K562 (cell line): ENCODE measurements at regions not wholly inside any gene's neighbourhood (a gene's known extent, or its start where the extent isn't known, plus 50 kb on each side); places are given as distances from the start of the nearest gene placed in this dataset.

Experiments used
- ATAC-seq: fragments of 200-7000 bp; cut with Tn5 transposase; 3 replicates; pipeline ENCODE4 v1.9.1; 2020; ENCODE audit warnings: moderate library complexity
- BruUV-seq: library from RNA; stranded (reverse); fragments of 400-500 nt; replicated peaks from 2 replicates; lab custom pipeline; 2021; lab: Mats Ljungman, UMichigan
- CTCF ChIA-PET: fragments of 300-600 bp; formaldehyde crosslinking; extraction: SDS; loops from one replicate; lab custom pipeline; 2021; ENCODE audit warnings: low intra/inter-chr PET ratio; lab: Yijun Ruan, JAX
- POLR2A ChIA-PET: fragments of 300-600, 350-650 bp; sonication (Branson Sonifier 250); formaldehyde crosslinking; extraction: SDS; loops from one replicate; lab custom pipeline; 2021; ENCODE audit warnings: antibody characterized with exemption, inconsistent platforms; lab: Yijun Ruan, JAX
- DNase-seq, 4 experiments: peaks; one replicate each; pipeline versions ENCODE4 v3.0.0 to v3.0.0-alpha.2; 2011 to 2018; ENCODE audit warnings: low spot score in 3 of 4, mixed read lengths in 3 of 4; ENCODE audit errors: extremely low read depth in 1 of 4
- FAIRE-seq: peaks from 2 replicates; lab custom pipeline; 2011; peaks lifted over from hg19 to GRCh38; lab: Jason Lieb, UNC
- H2AFZ ChIP-seq: 2 replicates; pipeline ENCODE4 v1.6.0; 2011; ENCODE audit warnings: low read depth, low read length, control low read depth, inconsistent platforms
- H3K27ac ChIP-seq: fragments of 200-600 bp; 3 replicates; pipeline ENCODE4 v1.8.0; 2011; ENCODE audit warnings: low read depth, mild to moderate bottlenecking, control low read depth, inconsistent platforms, low read length, moderate library complexity, mixed read lengths; ENCODE audit errors: extremely low read depth
- H3K27me3 ChIP-seq, 2 experiments: fragments of 300-600 bp in 1 of 2; 2 replicates in 1 of 2; 3 replicates in 1 of 2; pipeline versions ENCODE4 v1.6.0 to v1.8.0; 2011; ENCODE audit warnings: inconsistent platforms in 2 of 2, low read length in 2 of 2, mild to moderate bottlenecking in 1 of 2, mixed read lengths in 1 of 2, moderate library complexity in 1 of 2; ENCODE audit not compliant: control insufficient read depth in 2 of 2, insufficient read depth in 2 of 2
- H3K36me3 ChIP-seq: fragments of 300-600 bp; 3 replicates; pipeline ENCODE4 v1.8.0; 2011; ENCODE audit warnings: mild to moderate bottlenecking, low read length, inconsistent platforms; ENCODE audit not compliant: control insufficient read depth, insufficient read depth
- H3K4me1 ChIP-seq, 2 experiments: fragments of 200-600 bp in 1 of 2; replicated peaks in 1 of 2; 2 replicates in 1 of 2; 3 replicates in 1 of 2; pipeline versions ENCODE4 v1.5.1 to v1.8.0; 2011; ENCODE audit warnings: inconsistent platforms in 2 of 2, low read length in 2 of 2, mild to moderate bottlenecking in 1 of 2, mixed read lengths in 1 of 2, moderate library complexity in 1 of 2; ENCODE audit not compliant: control insufficient read depth in 2 of 2, insufficient read depth in 2 of 2
- H3K4me2 ChIP-seq: 2 replicates; pipeline ENCODE4 v1.6.1; 2011; ENCODE audit warnings: low read length, control low read depth, inconsistent platforms, mixed read lengths; ENCODE audit not compliant: insufficient read depth
- H3K4me3 ChIP-seq: fragments of 200-600 bp; sonication (generic), shearing (Covaris generic); 2 replicates; pipeline ENCODE4 v1.5.1; 2016; ENCODE audit warnings: control low read depth, inconsistent platforms
- H3K79me2 ChIP-seq: fragments of 200-600 bp; 3 replicates; pipeline ENCODE4 v1.8.0; 2011; ENCODE audit warnings: low read length, inconsistent platforms; ENCODE audit not compliant: control insufficient read depth, insufficient read depth
- H3K9ac ChIP-seq, 2 experiments: 2 replicates each; pipeline versions ENCODE4 v1.6.0 to v1.6.1; 2011; ENCODE audit warnings: low read depth in 2 of 2, low read length in 2 of 2, control low read depth in 1 of 2, inconsistent platforms in 1 of 2, mild to moderate bottlenecking in 1 of 2, mixed read lengths in 1 of 2; ENCODE audit not compliant: insufficient read depth in 1 of 2
- H3K9me1 ChIP-seq: one replicate; pipeline ENCODE4 v1.6.0; 2011; ENCODE audit warnings: inconsistent platforms, mild to moderate bottlenecking, low read length, moderate library complexity; ENCODE audit not compliant: control insufficient read depth, insufficient read depth
- H3K9me3 ChIP-seq: replicated peaks from 2 replicates; pipeline ENCODE4 v1.5.1; 2011; ENCODE audit warnings: low read depth, low read length, inconsistent platforms; ENCODE audit not compliant: control insufficient read depth, insufficient read depth
- H4K20me1 ChIP-seq: replicated peaks from 2 replicates; pipeline ENCODE4 v1.6.1; 2011; ENCODE audit warnings: low read length, inconsistent platforms, mixed read lengths; ENCODE audit not compliant: control insufficient read depth, insufficient read depth
- ATF1 ChIP-seq, 2 experiments: fragments of 450-650 bp in 1 of 2; IDR thresholded peaks; 2 replicates each; pipeline ENCODE4 v1.6.1; 2016; ENCODE audit warnings: missing compliant biosample characterization in 1 of 2, missing genetic modification characterization in 1 of 2
- BCOR ChIP-seq: fragments of 450-650 bp; IDR thresholded peaks from 2 replicates; pipeline ENCODE4 v1.6.1; 2016
- BDP1 ChIP-seq: IDR thresholded peaks from 3 replicates; pipeline ENCODE4 v1.6.1; 2011; ENCODE audit not compliant: insufficient read length, insufficient read depth
- CCNT2 ChIP-seq: IDR thresholded peaks from 2 replicates; pipeline ENCODE4 v1.6.1; 2011; ENCODE audit warnings: borderline replicate concordance, low read depth, mild to moderate bottlenecking, moderate library complexity, mixed read lengths, low read length; ENCODE audit not compliant: insufficient read length; ENCODE audit errors: extremely low read depth
- MTA2 ChIP-seq: fragments of 450-650 bp; IDR thresholded peaks from 2 replicates; pipeline ENCODE4 v1.6.1; 2016; ENCODE audit warnings: low read depth
- PHF20 ChIP-seq: fragments of 450-650 bp; IDR thresholded peaks from 2 replicates; pipeline ENCODE4 v1.6.1; 2018; ENCODE audit not compliant: partially characterized antibody
- SAFB ChIP-seq: fragments of 200-400 bp; formaldehyde crosslinking; IDR thresholded peaks from 2 replicates; pipeline ENCODE4 v1.6.1; 2017; ENCODE audit warnings: low read depth, low read length, borderline replicate concordance
- SRF ChIP-seq, 2 experiments: fragments of 250-450, 450-650 bp in 1 of 2; sonication (Bioruptor Pico) in 1 of 2; sonication (generic) in 1 of 2; formaldehyde crosslinking; IDR thresholded peaks; 2 replicates each; pipeline versions ENCODE4 v1.5.0 to v1.5.1; 2020 to 2022; ENCODE audit warnings: mild to moderate bottlenecking in 1 of 2, missing genetic modification reagents in 1 of 2
- TCF7L2 ChIP-seq: fragments of 150-350 bp; IDR thresholded peaks from 2 replicates; pipeline ENCODE4 v1.6.1; 2016; ENCODE audit warnings: low read depth, mild to moderate bottlenecking, low read length, moderate library complexity
- ZNF586 ChIP-seq: fragments of 450-650 bp; formaldehyde crosslinking; conservative IDR thresholded peaks from 2 replicates; pipeline ENCODE4 v1.4.0; 2020; ENCODE audit warnings: mild to moderate bottlenecking, moderate library complexity
- ZNF77 ChIP-seq: fragments of 250-450 bp; sonication (Bioruptor Pico); IDR thresholded peaks from 2 replicates; pipeline ENCODE4 v1.5.0; 2020
- whole genome bisulfite sequencing: fragments of 100-300 bp; shearing (Covaris generic); methylation state at CpG from one replicate; pipeline ENCODE4 v1.1.6; 2016; ENCODE audit warnings: low coverage, mixed read lengths; ENCODE audit not compliant: insufficient coverage; ENCODE audit errors: missing lambda C conversion rate; 5-methylcytosine and 5-hydroxymethylcytosine counted together
- in situ Hi-C: fragments of 300-500 bp; cut with MboI; formaldehyde crosslinking; loops from 4 replicates; pipeline ENCODE4 v1.15.0; 2018; ENCODE audit warnings: inconsistent platforms, mixed read lengths
- intact Hi-C: fragments of 100-400 bp; cut with micrococcal nuclease; formaldehyde crosslinking; loops from 2 replicates; pipeline ENCODE4 v1.14.2; 2022
- TF ChIP-seq, protein P1 (sequence below), 2 experiments: fragments of 450-650 bp; IDR thresholded peaks; 2 replicates each; pipeline ENCODE4 v1.6.1; 2018; ENCODE audit warnings: mild to moderate bottlenecking in 2 of 2, low read depth in 1 of 2; ENCODE audit not compliant: partially characterized antibody in 2 of 2
- TF ChIP-seq, protein P2 (sequence below), 2 experiments: IDR thresholded peaks in 1 of 2; conservative IDR thresholded peaks in 1 of 2; 2 replicates each; pipeline ENCODE4 v1.6.1; 2016; ENCODE audit warnings: low read depth in 2 of 2, mild to moderate bottlenecking in 1 of 2, missing compliant biosample characterization in 1 of 2, missing genetic modification characterization in 1 of 2, moderate library complexity in 1 of 2

DNA sequence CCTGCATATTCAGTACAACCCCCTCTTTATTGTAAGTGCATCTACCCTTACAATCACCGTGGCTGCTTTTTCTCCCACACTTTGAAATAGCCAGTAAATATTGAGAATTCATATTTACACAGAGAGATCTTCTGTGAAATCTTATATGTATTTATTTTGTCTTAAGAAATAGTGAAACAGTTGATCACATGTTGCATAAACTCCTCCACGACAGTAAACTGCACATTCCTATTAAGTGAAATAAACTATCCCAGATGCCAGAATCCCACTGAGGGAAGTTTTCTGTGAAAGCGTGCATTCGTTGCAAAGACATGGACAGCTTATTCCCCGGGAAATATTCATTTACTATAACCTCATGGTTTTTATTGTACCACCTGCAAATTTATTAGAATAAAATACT is 796.0 kb downstream of the ROBO2 start:
- Histone ChIP-seq H3K9me3 (no peaks in the 10 kb centered on the region), H4K20me1 (no peaks in the 10 kb centered on the region), H3K27ac (no peak overlapping the region), H3K27me3 (no peaks in the 10 kb centered on the region), H3K4me1 (no peaks in the 10 kb centered on the region), H3K9me1 (no peaks in the 10 kb centered on the region), H3K4me2 (no peak overlapping the region), H3K36me3 (no peaks in the 10 kb centered on the region), H3K79me2 (no peaks in the 10 kb centered on the region), H3K4me3 (no peak overlapping the region), H2AFZ (no peak overlapping the region), H3K9ac (no peak overlapping the region)
- intact Hi-C loops = no loop called here
- in situ Hi-C loops = loop anchor here (25.0 kb wide), 1 partner anchor 1849 kb away; no protein-coding TSS in a partner anchor
- no peak for FAIRE-seq
- ChIA-PET POLR2A (no interaction called here), CTCF (no interaction called here)
- WGBS = 1% methylated on average over 5 of the region's 5 CpGs
- ATAC-seq = no peak
- DNase-seq = no peak
- BruUV-seq = no TSS peak
- TF ChIP-seq SAFB (no peak), ZNF586 (CRISPR knock-in tag) (no peak), PHF20 (no peak), ATF1 (CRISPR knock-in tag; IDR thresholded peaks at IDR 0.05) (no peak), ATF1 (tag; IDR thresholded peaks at IDR 0.05) (no peak), BCOR (no peak), MTA2 (no peak), TCF7L2 (no peak), SRF (CRISPR knock-in tag; IDR thresholded peaks at IDR 0.05) (no peak), ZNF77 (CRISPR knock-in tag) (no peak), CCNT2 (no peak), BDP1 (no peak)
- TF ChIP-seq, protein P1, sequence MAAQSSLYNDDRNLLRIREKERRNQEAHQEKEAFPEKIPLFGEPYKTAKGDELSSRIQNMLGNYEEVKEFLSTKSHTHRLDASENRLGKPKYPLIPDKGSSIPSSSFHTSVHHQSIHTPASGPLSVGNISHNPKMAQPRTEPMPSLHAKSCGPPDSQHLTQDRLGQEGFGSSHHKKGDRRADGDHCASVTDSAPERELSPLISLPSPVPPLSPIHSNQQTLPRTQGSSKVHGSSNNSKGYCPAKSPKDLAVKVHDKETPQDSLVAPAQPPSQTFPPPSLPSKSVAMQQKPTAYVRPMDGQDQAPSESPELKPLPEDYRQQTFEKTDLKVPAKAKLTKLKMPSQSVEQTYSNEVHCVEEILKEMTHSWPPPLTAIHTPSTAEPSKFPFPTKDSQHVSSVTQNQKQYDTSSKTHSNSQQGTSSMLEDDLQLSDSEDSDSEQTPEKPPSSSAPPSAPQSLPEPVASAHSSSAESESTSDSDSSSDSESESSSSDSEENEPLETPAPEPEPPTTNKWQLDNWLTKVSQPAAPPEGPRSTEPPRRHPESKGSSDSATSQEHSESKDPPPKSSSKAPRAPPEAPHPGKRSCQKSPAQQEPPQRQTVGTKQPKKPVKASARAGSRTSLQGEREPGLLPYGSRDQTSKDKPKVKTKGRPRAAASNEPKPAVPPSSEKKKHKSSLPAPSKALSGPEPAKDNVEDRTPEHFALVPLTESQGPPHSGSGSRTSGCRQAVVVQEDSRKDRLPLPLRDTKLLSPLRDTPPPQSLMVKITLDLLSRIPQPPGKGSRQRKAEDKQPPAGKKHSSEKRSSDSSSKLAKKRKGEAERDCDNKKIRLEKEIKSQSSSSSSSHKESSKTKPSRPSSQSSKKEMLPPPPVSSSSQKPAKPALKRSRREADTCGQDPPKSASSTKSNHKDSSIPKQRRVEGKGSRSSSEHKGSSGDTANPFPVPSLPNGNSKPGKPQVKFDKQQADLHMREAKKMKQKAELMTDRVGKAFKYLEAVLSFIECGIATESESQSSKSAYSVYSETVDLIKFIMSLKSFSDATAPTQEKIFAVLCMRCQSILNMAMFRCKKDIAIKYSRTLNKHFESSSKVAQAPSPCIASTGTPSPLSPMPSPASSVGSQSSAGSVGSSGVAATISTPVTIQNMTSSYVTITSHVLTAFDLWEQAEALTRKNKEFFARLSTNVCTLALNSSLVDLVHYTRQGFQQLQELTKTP (IDR thresholded peaks at IDR 0.05; ENCODE audit: low read depth in 1 of 2, partially characterized antibody in 2 of 2) = no peak
- TF ChIP-seq, protein P2, sequence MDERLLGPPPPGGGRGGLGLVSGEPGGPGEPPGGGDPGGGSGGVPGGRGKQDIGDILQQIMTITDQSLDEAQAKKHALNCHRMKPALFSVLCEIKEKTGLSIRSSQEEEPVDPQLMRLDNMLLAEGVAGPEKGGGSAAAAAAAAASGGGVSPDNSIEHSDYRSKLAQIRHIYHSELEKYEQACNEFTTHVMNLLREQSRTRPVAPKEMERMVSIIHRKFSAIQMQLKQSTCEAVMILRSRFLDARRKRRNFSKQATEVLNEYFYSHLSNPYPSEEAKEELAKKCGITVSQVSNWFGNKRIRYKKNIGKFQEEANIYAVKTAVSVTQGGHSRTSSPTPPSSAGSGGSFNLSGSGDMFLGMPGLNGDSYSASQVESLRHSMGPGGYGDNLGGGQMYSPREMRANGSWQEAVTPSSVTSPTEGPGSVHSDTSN (CRISPR knock-in tag; IDR thresholded peaks at IDR 0.05; ENCODE audit: low read depth) = no peak
- TF ChIP-seq, protein P2 (tag; conservative IDR thresholded peaks at IDR 0.05; ENCODE audit: low read depth) = no peak
